Stimulated activated CD4-positive, alpha-beta T cell treated with anti-CD3 and anti-CD28 coated beads, Interleukin-15, amount 100 ng/mL, for 48 hours (primary cell): ENCODE measurements at regions not wholly inside any gene's neighbourhood (a gene's known extent, or its start where the extent isn't known, plus 50 kb on each side); places are given as distances from the start of the nearest gene placed in this dataset.

Experiments used
- DNase-seq, 2 donors: peaks; one replicate each; pipeline ENCODE4 v3.0.0-alpha.2; 2020; ENCODE audit warnings: low read depth in 2 of 2

- DNase-seq = no peak
Measured at GRCh38 chr12:58139894-58140293, 198.5 kb downstream of the ATP23 start.

GRCh38 chr12:58140395-58140794, 199.0 kb downstream of the ATP23 start:
- no peak for DNase-seq

- DNase-seq = no peak
Measured at GRCh38 chr12:58142991-58143390, 201.6 kb downstream of the ATP23 start.

- no peak for DNase-seq
Measured at GRCh38 chr12:58143498-58143995, 202.2 kb downstream of the ATP23 start.

- no peak for DNase-seq
Measured at GRCh38 chr12:58148405-58148804, 207.0 kb downstream of the ATP23 start.

- DNase-seq = no peak
Measured at GRCh38 chr12:58148976-58149375, 207.6 kb downstream of the ATP23 start.

DNA sequence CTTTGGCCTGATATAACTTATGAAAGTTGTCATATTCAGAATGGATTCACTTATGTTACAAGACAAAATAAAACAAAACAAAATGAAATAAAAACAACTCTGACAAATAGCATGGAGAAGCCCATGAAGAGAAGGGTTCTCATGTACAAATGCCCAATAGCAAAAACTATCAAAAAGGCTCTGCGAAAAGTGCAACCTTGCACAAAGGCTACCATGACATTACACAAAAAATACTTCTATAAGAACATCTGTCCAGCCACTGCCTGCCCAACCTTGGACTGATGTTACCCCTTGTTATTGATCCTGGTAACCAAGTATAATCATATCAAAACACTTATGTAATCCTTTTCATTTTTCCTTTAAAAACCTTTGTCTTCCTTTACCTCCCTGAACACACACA, 213.0 kb downstream of the ATP23 start:
- no peak for DNase-seq

DNA sequence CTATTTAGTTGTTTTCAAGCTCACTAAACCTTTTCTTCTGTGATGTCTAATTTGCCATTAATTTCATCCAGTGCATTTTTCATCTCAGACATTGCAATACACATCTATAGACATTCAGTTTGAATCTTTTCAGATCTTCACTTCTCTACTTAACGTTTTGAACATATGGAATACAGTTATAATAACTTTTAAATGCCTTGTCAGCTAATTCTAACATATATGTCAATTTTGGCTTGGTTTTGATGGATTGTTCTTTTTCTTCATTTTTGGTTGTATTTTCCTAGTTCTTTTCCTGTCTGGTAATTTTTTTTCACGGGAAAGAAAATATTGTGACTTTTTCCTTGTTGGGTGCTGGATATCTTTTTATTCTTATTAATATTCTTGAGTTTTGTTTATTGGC, 215.3 kb downstream of the ATP23 start:
- DNase-seq = no peak

GRCh38 chr12:58159941-58160340, 218.6 kb downstream of the ATP23 start:
- DNase-seq = no peak

- no peak for DNase-seq
Measured at GRCh38 chr12:58161773-58162172, 220.4 kb downstream of the ATP23 start.

GRCh38 chr12:58163021-58163420, 221.7 kb downstream of the ATP23 start:
- DNase-seq = no peak

DNA sequence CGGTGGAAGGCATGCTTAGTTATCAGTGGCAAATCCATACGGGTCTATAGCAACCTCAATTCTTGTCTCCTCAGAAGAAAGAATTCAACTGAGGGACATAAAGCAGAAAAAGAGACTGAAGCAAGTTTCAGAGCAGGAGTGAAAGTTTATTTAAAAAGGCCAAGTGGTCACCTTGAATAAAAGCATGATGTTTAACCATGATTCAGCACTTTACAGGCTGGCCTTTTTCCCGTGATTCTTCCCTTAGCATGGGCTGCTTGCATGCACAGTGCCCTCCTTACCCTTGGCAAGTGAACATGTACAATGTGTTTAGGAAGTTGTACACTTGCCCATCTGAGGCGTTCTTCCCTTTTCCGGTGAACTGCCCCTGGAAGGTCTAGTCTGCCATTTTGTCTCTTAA, 225.3 kb downstream of the ATP23 start:
- DNase-seq = no peak

GRCh38 chr12:58167622-58168021, 226.3 kb downstream of the ATP23 start:
- no peak for DNase-seq

DNA sequence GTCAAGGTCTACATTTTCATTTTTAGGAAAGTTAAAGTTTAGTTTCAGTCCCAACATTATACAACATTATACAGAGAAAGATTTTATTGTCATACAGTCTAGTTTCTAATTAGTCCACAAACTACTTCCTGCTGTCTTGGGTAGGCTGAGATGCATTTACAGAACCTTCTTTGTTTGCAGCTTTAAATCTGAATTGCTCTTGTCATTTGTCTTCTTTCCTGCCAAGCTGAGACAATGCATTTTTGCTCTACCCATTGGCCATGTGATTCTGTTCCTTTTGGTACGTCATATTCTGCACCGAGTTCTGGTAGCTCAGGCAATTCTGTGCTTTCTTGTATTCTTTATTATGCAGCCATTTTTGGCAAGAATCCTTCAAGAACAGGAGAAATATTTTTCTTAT, 228.5 kb downstream of the ATP23 start:
- no peak for DNase-seq

DNA sequence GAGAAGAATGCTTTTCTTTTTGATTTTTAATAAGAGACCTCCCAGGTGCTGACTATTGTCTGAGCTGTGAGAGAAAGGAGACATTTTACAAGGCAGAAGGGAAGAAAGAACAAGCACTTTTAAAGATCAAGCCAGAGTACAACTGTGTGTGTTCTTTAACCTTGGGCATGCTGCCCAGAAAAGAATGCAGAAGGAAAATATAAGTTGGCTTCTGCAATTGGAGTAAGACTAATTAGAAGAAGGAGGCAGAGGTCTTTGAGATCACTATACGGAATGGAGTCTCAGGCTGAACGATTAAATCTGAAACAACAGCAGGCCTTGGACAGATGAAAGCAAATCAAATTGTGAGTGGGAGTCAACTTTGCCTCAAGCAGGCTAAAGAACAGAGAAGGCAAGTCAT, 230.5 kb downstream of the ATP23 start:
- DNase-seq = no peak

- DNase-seq = no peak
Measured at GRCh38 chr12:58172433-58173073, 231.2 kb downstream of the ATP23 start.

DNA sequence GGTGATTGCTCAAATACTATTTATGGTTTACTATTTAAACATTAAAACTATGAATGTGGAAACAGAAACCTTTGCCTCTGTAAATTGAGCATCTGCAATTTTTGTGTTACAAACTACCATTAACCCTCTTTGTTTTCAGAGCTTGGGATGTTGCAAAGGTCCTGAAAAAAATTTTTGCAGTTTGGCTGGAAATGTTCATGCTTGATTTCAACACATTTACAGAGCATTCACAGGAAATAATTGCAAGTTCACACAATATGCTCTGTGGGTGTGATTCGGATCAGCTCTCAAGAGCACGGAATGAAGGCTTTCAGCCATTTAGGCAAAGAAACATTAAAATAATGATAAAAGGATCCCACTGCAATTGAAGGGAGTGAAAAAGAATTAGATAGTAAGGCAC, 232.9 kb downstream of the ATP23 start:
- no peak for DNase-seq

DNA sequence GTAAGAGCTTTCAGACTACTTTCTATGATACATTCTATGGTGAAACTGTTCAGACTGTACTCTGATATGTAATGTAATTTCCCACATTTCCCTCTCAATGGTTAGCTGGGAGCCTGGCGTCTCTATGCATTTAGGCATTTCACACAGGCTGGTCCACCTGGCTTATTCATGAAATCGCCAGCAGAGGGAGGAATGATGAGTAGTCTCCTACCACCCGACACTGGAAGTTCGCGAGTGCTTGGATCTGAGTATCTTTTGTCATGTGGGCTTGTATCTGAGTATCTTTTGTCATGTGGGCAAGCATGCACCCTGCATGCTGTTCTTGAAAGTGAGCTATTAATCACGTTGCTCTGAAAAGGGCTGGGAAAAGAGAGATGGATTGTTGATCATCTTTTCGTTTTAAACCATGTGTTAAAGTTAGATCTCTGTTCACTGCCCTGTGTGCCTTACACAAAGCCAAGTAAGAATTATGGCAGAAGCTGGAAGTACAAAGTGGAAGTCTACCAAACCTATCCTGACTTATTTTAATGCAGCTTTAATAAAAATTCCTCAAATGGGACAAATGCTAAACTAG, 235.0 kb downstream of the ATP23 start:
- no peak for DNase-seq

DNA sequence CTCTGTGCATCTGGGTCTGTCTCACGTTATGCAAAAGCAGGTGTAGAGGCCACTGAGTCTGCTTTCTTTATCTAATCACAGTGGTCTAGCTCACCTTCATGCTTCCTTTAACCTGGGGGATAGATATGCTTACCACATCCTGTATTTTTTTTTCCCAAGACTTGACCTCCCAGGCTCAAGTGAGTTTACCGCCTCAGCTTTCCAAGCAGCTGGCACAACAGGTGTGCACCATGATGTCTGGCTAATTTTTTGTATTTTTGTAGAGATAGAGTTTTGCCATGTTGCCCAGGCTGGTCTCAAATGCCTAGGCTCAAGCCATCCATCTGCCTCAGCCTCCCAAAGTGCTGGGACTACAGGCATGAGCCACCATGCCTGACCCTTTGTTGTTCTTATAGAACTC, 236.0 kb downstream of the ATP23 start:
- DNase-seq = no peak

DNA sequence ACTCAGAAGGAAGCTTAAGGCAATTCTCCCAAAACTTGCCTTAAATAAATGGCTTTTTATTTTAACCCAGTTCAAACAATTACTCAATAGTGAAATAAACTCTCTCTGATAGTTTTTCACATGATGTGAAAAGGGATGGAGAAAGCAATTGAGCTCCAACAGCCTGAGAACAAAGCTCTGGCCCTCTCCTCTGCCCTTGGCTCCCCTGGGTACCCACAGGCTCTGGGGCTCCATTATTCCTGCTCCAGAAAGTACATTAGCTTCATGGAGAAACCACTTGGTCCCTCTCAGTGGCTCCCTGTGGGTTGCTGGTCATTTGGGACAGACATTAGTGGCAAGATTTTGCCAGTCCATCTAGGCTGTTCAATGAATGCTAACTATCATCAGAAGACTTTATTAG, 242.8 kb downstream of the ATP23 start:
- no peak for DNase-seq

DNA sequence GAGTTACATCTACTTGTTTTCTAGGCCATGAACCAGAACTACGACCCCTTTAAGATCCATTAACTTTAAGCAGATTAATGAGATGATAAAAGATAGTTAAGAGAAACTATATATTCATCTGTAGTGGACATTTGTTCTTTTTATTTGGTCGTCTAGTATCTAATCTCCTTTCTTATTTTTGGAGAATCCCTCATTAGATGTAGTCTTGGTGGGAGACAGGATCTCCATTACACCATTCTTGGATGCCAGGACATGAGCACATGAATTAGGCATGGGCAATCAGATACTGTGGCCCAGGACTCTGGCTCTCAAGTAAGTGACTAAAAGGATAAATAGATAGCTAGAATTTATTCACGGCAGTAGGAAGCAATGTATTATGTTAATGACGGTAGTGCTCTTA, 245.0 kb downstream of the ATP23 start:
- no peak for DNase-seq

GRCh38 chr12:58186914-58187313, 245.5 kb downstream of the ATP23 start:
- DNase-seq = no peak

GRCh38 chr12:58189030-58189429, 247.7 kb downstream of the ATP23 start:
- no peak for DNase-seq

- DNase-seq = no peak
Measured at GRCh38 chr12:58189893-58190292, 248.5 kb downstream of the ATP23 start.
